NCI-H345 (cell line): ENCODE measurements at regions not wholly inside any gene's neighbourhood (a gene's known extent, or its start where the extent isn't known, plus 50 kb on each side); places are given as distances from the start of the nearest gene placed in this dataset.
"Not testable (repeated sequence)": the region's sequence is repeated elsewhere in the genome, so short reads cannot be mapped to it uniquely, and the experiment has no call there.

Source experiments
- DNase-seq: peaks from one replicate; lab custom pipeline; 2025; lab: John Stamatoyannopoulos, UW

- no peak for DNase-seq
Observed at GRCh38 chr6:74181471-74181870, 485.5 kb downstream of the CD109 start.

DNA sequence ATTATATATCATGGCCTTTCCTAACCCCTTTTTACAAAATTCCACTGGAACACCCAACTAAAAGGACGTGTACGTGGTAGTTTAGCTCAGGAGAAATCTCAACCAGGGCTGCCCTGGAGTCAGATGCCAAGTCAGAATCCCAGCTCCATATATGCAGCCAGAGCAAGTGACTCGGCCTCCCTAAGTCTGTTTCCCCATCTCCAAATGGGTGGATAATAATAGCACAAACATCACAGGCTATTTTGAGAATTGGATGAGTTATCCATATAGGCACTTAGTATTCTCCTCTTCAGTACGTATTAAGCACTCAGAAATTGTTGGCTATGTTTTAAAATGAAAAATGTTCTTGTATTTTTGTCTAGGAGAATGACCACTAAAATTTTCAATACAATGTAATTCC lies 481.5 kb downstream of the CD109 start:
- DNase-seq, result no peak

DNA sequence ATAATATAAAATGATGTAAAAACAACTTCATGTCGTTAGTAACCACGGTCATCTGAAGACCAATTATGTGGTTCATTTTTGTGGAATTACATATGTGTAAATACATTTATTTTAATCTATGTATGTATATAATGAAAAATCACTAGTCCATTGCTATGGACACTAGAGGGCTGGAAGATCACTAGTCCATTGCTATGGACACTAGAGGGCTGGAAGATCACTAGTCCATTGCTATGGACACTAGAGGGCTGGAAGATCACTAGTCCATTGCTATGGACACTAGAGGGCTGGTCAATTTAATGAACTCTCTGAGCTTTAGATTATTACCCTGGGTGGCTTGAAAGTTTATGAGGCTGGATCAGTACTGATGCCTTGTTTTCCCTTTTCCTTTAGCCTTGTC lies 474.5 kb downstream of the CD109 start:
- not testable (repeated sequence) for DNase-seq

DNA sequence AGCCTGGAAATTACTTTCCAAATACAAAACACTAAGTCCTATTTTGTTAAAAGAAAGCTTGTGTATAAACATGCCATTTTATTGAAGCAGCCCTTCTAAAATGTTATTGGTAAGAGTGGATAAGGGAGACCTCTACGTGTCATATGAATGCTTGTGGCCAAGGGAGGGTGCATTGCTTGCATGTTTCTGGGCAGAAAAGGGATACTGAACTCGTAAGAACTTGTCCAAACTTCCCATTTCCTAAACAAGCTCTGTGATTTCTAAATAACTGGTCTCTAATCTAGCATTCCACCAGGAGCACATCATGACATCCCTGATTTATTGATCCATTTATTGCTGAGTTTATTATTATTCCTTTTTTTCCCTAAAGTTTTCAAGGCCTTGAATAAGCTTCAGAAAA lies 474.1 kb downstream of the CD109 start:
- DNase-seq, result no peak

- no peak for DNase-seq
Observed at GRCh38 chr6:74167976-74168375, 472.0 kb downstream of the CD109 start.

- no peak for DNase-seq
Observed at GRCh38 chr6:74167511-74167910, 471.5 kb downstream of the CD109 start.

DNA sequence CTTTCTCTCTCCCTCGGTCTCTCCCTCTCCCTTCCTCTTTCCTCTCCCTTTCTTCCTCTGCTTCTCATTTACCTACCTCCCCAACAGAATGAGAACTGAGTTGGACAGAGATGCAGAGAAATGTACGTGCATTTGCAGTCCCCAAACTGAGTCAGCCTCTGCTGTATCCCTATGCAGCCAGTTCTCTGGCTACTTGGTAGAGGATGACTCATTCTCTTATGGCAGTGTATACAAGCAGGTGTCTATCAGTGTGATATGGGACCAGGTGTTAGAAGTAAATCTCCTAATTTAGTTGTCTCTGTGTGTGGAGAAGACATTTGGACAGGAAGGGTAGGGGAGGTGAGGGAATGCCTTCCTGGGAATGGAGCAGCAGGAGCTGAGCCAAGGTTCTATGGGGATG lies 470.8 kb downstream of the CD109 start:
- DNase-seq, result no peak

DNA sequence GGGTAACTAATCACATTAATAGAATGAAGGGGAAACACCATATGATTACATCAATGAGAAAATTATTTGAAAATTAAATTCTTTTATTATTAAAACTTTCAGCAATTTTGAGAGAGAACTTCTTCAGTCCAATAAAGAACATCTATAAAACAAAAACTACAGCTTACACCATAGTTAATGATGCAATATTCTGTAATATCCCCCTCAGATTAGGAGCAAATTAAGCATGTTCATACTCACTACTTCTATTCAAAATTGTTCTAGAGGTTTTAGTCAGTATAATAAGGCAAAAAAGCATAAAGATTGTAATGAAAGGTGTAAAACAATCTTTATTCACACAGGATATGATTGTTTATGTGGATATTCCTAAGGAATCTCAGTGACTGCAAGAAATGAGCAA lies 465.4 kb downstream of the CD109 start:
- DNase-seq, result no peak

- DNase-seq, result no peak
Observed at GRCh38 chr6:74152096-74152675, 456.2 kb downstream of the CD109 start.

GRCh38 chr6:74145931-74146330 lies 449.9 kb downstream of the CD109 start:
- no peak for DNase-seq

DNA sequence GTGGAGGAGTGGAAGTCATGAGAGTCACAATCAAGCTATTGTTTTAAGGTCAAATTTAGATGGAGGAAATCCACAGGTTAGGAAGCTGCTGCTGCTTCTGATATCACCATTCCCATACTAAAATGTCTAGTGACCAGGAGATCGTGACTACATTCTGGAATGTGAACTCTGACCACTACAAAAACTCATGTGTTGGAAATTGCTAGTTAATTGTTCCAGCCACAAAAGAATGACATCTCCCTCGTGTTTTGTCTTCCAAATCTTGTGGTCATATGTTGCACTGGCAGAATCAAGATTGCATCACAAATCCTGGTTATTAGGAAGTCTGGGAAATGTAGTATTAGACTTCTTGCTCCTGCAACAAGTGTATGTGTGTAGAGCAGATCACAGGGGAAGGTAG lies 441.9 kb downstream of the CD109 start:
- no peak for DNase-seq

- no peak for DNase-seq
Observed at GRCh38 chr6:74134327-74134726, 438.3 kb downstream of the CD109 start.

GRCh38 chr6:74133073-74133472 lies 437.1 kb downstream of the CD109 start:
- DNase-seq, result no peak

GRCh38 chr6:74130641-74131040 lies 434.6 kb downstream of the CD109 start:
- no peak for DNase-seq

DNA sequence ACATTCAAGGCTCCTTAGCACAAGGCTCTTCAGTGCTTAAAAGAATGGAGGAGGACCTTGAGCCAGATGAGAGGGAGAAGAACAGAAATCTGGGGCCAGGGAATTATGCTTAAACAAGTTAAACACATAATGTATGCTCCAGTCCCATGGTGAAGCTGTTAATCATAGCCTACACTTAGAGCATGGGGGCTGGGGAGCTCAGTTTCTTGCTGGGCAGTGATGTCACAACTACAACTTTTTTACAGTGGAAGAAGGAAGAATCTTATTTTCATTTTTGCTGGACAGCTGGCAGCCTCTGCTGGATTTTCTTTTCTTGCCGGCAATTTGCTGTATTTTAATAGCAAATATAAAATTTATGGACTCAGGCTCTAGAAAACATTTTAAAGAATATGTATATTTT lies 432.5 kb downstream of the CD109 start:
- DNase-seq, result no peak

DNA sequence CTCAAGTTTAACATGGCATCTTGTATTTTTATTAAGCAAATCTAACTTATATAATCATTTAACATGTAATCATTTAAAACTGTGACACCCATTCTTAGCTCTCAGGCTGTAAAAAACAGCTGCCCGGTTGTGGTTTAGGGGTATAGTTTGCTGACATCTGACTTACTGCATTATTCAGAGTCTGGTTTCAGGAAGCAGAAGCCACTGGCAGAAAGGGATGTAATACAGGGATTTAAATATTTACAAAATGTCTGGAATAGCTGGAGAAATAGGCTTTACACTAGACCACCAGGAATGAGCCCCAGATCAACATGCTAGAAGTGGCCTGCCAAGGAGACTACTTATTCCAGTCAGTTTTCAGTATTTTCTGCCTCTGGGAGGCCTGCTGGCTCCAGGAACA lies 421.1 kb downstream of the CD109 start:
- no peak for DNase-seq

DNA sequence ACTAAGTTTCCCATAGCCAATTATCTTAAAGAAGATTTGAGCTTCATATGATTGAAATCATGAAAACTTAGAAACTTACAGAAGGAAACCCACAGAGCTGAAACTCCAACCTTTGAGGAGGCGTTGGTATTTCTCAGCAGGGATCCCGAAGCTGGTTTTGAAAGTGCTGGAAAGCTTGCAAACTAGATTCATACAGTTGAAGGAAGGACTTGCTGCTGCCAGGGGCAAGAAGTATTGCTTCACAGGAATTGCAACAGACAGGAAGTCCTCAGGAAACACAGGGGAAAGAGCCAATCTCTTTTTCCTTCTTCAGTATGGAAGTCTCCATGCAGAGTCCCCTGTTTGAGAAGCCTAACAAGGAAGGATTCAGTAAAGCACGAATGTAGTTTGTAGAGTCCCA lies 419.7 kb downstream of the CD109 start:
- DNase-seq, result no peak

DNA sequence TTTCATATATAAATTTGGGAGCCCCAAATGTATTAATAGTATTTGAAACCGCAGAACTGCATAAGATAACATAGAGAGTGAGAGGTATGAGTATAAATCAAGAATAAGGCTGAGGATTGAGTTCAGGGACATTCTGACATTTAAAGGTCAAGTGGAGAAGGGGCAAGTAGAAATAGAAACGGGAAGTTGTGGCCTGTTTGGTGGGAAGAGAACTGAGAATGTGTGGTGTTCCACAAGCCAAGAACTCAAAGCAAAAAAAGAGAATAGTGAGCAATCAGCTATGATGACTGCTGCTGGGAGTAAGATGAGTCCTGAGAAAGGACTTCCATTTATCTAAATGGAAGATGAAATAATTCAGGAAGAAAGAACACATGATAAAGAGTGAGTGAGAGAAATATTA lies 418.4 kb downstream of the CD109 start:
- DNase-seq, result no peak

GRCh38 chr6:74113901-74114300 lies 417.9 kb downstream of the CD109 start:
- DNase-seq, result no peak

- DNase-seq, result no peak
Observed at GRCh38 chr6:74103417-74103816, 407.4 kb downstream of the CD109 start.

GRCh38 chr6:74100719-74101287 lies 404.8 kb downstream of the CD109 start:
- DNase-seq, result no peak

GRCh38 chr6:74096329-74096728 lies 400.3 kb downstream of the CD109 start:
- DNase-seq, result no peak

DNA sequence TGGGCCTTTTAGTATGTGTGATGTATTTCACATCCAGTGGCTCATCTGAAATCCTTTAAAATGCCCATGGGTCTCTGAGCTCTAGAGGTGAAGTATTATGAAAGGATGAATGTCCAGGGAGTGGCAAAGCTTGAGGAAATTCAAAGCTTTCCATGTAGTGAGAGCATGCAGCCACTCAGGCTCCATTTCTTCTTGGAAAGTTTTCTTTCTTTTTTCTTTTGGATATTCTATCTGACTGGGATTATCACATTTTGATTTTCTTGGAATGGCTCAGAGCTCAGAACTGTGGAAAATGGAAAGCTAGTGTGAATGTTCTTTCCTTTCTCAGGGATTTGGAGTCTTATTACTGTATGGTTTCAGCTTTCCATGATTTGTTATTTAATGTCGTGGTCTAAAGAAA lies 397.4 kb downstream of the CD109 start:
- DNase-seq, result no peak

GRCh38 chr6:74091794-74092157 lies 395.8 kb downstream of the CD109 start:
- no peak for DNase-seq
